ENCODE measurements at regions not wholly inside any gene's neighbourhood (a gene's known extent, or its start where the extent isn't known, plus 50 kb on each side); places are given as distances from the start of the nearest gene placed in this dataset.

- ChIA-PET CTCF (no interaction called here), POLR2A (no interaction called here)
- Mint-ChIP-seq H3K4me1 (no peaks in the 10 kb centered on the region), H3K27me3 (no peaks in the 10 kb centered on the region), H3K36me3 (ENCODE audit: low read depth) (no peaks in the 10 kb centered on the region), H3K27ac (no peak overlapping the region), H3K4me3 (no peak overlapping the region), H3K9me3 (no peaks in the 10 kb centered on the region)
- DNase-seq, result no peak
Measured at GRCh38 chrX:57204306-57204705, 67.1 kb upstream of the SPIN2A start.

- Mint-ChIP-seq H3K9me3 (no peaks in the 10 kb centered on the region), H3K4me1 (no peaks in the 10 kb centered on the region), H3K27me3 (no peaks in the 10 kb centered on the region), H3K27ac (no peak overlapping the region), H3K36me3 (ENCODE audit: low read depth) (no peaks in the 10 kb centered on the region), H3K4me3 (no peak overlapping the region)
- DNase-seq, result no peak
- CTCF ChIA-PET, result no interaction called here
- POLR2A ChIA-PET, result no interaction called here
Measured at GRCh38 chrX:57211906-57212305, 74.6 kb upstream of the FAAH2 start.

- POLR2A ChIA-PET, result no interaction called here
- peaks cover 14% of the 10 kb centered on the region for H3K4me1 Mint-ChIP-seq
- DNase-seq, result peak; percentile 39
- CTCF ChIA-PET, result no interaction called here
- no peaks in the 10 kb centered on the region for H3K9me3 Mint-ChIP-seq
- peaks cover 6% of the 10 kb centered on the region for H3K36me3 Mint-ChIP-seq (ENCODE audit: low read depth)
- H3K27ac Mint-ChIP-seq, result no peak overlapping the region
- H3K4me3 Mint-ChIP-seq, result no peak overlapping the region
- H3K27me3 Mint-ChIP-seq, result no peaks in the 10 kb centered on the region
Measured at GRCh38 chrX:57227691-57228090, 58.8 kb upstream of the FAAH2 start.

GRCh38 chrX:57232658-57233360 lies 53.7 kb upstream of the FAAH2 start:
- CTCF ChIA-PET, result no interaction called here
- peaks cover 6% of the 10 kb centered on the region for H3K4me1 Mint-ChIP-seq
- POLR2A ChIA-PET, result no interaction called here
- H3K36me3 Mint-ChIP-seq (ENCODE audit: low read depth), result no peaks in the 10 kb centered on the region
- H3K9me3 Mint-ChIP-seq, result no peaks in the 10 kb centered on the region
- no peak overlapping the region for H3K4me3 Mint-ChIP-seq
- no peaks in the 10 kb centered on the region for H3K27me3 Mint-ChIP-seq
- no peak for DNase-seq
- no peak overlapping the region for H3K27ac Mint-ChIP-seq
